ENCODE measurements at regions not wholly inside any gene's neighbourhood (a gene's known extent, or its start where the extent isn't known, plus 50 kb on each side); places are given as distances from the start of the nearest gene placed in this dataset.
"Not testable (repeated sequence)": the region's sequence is repeated elsewhere in the genome, so short reads cannot be mapped to it uniquely, and the experiment has no call there.

GRCh38 chr19:200203-200602, 91.0 kb downstream of the PLPP2 start:
- ATAC-seq, result not testable (repeated sequence)

More at GRCh38 chr19:200203-200602, 91.0 kb downstream of the PLPP2 start:
- H3K27me3 Mint-ChIP-seq; CTCF ChIA-PET; intact Hi-C loops (cut with micrococcal nuclease); H3K27ac ChIP-seq (ENCODE audit: low read depth, low read length); H3K27me3 ChIP-seq (ENCODE audit: control insufficient read depth in 2 of 2, insufficient read depth in 2 of 2, low read length in 2 of 2); H3K36me3 Mint-ChIP-seq; H3K4me3 ChIP-seq (ENCODE audit: low read length); H3K4me3 Mint-ChIP-seq; H3K4me1 Mint-ChIP-seq; H3K9me3 ChIP-seq (ENCODE audit: control insufficient read depth in 2 of 3, low read length in 3 of 3); H3K36me3 ChIP-seq (ENCODE audit: control insufficient read depth in 2 of 3, insufficient read depth in 3 of 3, low read length in 3 of 3); H3K27ac Mint-ChIP-seq; H3K4me1 ChIP-seq (ENCODE audit: control insufficient read depth in 2 of 2, insufficient read depth in 2 of 2, low read length in 2 of 2); H3K9me3 Mint-ChIP-seq; POLR2A ChIA-PET: not testable (repeated sequence)
- DNase-seq, result peak in 1 of 9 donors; percentile 1
